HG03432 (cell line): ENCODE measurements at regions not wholly inside any gene's neighbourhood (a gene's known extent, or its start where the extent isn't known, plus 50 kb on each side); places are given as distances from the start of the nearest gene placed in this dataset.
"Not testable (repeated sequence)": the region's sequence is repeated elsewhere in the genome, so short reads cannot be mapped to it uniquely, and the experiment has no call there.

ENCODE experiments used
- ATAC-seq: cut with Tn5 transposase; IDR thresholded peaks from one replicate; pipeline ENCODE4 v1.9.1; 2021; ENCODE audit warnings: mild to moderate bottlenecking, moderate library complexity; ENCODE audit not compliant: unreplicated experiment

GRCh38 chr10:9402507-9403195, 1348.2 kb downstream of the GATA3 start:
- not testable (repeated sequence) for ATAC-seq

- not testable (repeated sequence) for ATAC-seq
Observed at GRCh38 chr10:9407201-9407600, 1352.7 kb downstream of the GATA3 start.

- no peak for ATAC-seq
Observed at GRCh38 chr10:9416331-9416730, 1361.8 kb downstream of the GATA3 start.

- no peak for ATAC-seq
Observed at GRCh38 chr10:9419757-9420156, 1365.3 kb downstream of the GATA3 start.

- no peak for ATAC-seq
Observed at GRCh38 chr10:9427209-9427608, 1372.7 kb downstream of the GATA3 start.

GRCh38 chr10:9437131-9437530, 1382.6 kb downstream of the GATA3 start:
- no peak for ATAC-seq

GRCh38 chr10:9443758-9444157, 1389.3 kb downstream of the GATA3 start:
- ATAC-seq, result no peak

GRCh38 chr10:9449530-9449929, 1395.0 kb downstream of the GATA3 start:
- ATAC-seq, result no peak

- no peak for ATAC-seq
Observed at GRCh38 chr10:9450801-9451200, 1396.3 kb downstream of the GATA3 start.

GRCh38 chr10:9451211-9451773, 1396.8 kb downstream of the GATA3 start:
- no peak for ATAC-seq

- no peak for ATAC-seq
Observed at GRCh38 chr10:9452056-9452455, 1397.6 kb downstream of the GATA3 start.

GRCh38 chr10:9453871-9454270, 1399.4 kb downstream of the GATA3 start:
- not testable (repeated sequence) for ATAC-seq

GRCh38 chr10:9469663-9470205, 1415.2 kb downstream of the GATA3 start:
- ATAC-seq, result no peak

GRCh38 chr10:9470581-9470980, 1416.1 kb downstream of the GATA3 start:
- no peak for ATAC-seq

- ATAC-seq, result no peak
Observed at GRCh38 chr10:9501944-9502343, 1447.5 kb downstream of the GATA3 start.

GRCh38 chr10:9504227-9504626, 1449.7 kb downstream of the GATA3 start:
- no peak for ATAC-seq

GRCh38 chr10:9505546-9505945, 1451.1 kb downstream of the GATA3 start:
- ATAC-seq, result no peak

GRCh38 chr10:9508606-9509005, 1454.1 kb downstream of the GATA3 start:
- no peak for ATAC-seq

- ATAC-seq, result no peak
Observed at GRCh38 chr10:9510626-9511025, 1456.1 kb downstream of the GATA3 start.

- no peak for ATAC-seq
Observed at GRCh38 chr10:9515922-9516321, 1461.4 kb downstream of the GATA3 start.

GRCh38 chr10:9535744-9536143, 1481.3 kb downstream of the GATA3 start:
- ATAC-seq, result peak; percentile 93

- ATAC-seq, result no peak
Observed at GRCh38 chr10:9545073-9545472, 1472.6 kb upstream of the CELF2 start.
